Stimulated activated naive CD8-positive, alpha-beta T cell treated with anti-CD3 and anti-CD28 coated beads, Interleukin-15, Interleukin-2, amounts not matched to agents 100 U/mL and 50 U/mL, for 24 hours (primary cell): ENCODE measurements at regions not wholly inside any gene's neighbourhood (a gene's known extent, or its start where the extent isn't known, plus 50 kb on each side); places are given as distances from the start of the nearest gene placed in this dataset.
"Not testable (repeated sequence)": the region's sequence is repeated elsewhere in the genome, so short reads cannot be mapped to it uniquely, and the experiment has no call there.

Source experiments
- ATAC-seq: fragments of 150-1000 bp; cut with Tn5 transposase; one replicate; pipeline ENCODE4 v1.10.0; 2021
- DNase-seq: peaks from one replicate; pipeline ENCODE4 v3.0.0; 2021

- no peak for DNase-seq
- no peak for ATAC-seq
Observed at GRCh38 chr2:13604951-13605661, 888.4 kb downstream of the TRIB2 start.

GRCh38 chr2:13607139-13607538 is 890.4 kb downstream of the TRIB2 start:
- ATAC-seq = no peak

GRCh38 chr2:13611939-13612338 is 895.2 kb downstream of the TRIB2 start:
- no peak for ATAC-seq
- no peak for DNase-seq

More at GRCh38 chr2:13607139-13607538, 890.4 kb downstream of the TRIB2 start:
- DNase-seq = no peak

- DNase-seq (no peak), ATAC-seq (no peak)
Observed at GRCh38 chr2:13616059-13616458, 899.3 kb downstream of the TRIB2 start.

GRCh38 chr2:13616616-13617015 is 899.9 kb downstream of the TRIB2 start:
- ATAC-seq (no peak), DNase-seq (no peak)

GRCh38 chr2:13628122-13628521 is 911.4 kb downstream of the TRIB2 start:
- no peak for ATAC-seq
- DNase-seq = no peak

- DNase-seq (no peak), ATAC-seq (no peak)
Observed at GRCh38 chr2:13638181-13638580, 921.4 kb downstream of the TRIB2 start.

GRCh38 chr2:13649918-13650317 is 933.2 kb downstream of the TRIB2 start:
- no peak for DNase-seq

GRCh38 chr2:13650586-13651180 is 933.9 kb downstream of the TRIB2 start:
- ATAC-seq = no peak

More at GRCh38 chr2:13649918-13650317, 933.2 kb downstream of the TRIB2 start:
- no peak for ATAC-seq

GRCh38 chr2:13651684-13652131 is 935.0 kb downstream of the TRIB2 start:
- no peak for ATAC-seq

More at GRCh38 chr2:13650586-13651180, 933.9 kb downstream of the TRIB2 start:
- DNase-seq = no peak

GRCh38 chr2:13652531-13653313 is 936.0 kb downstream of the TRIB2 start:
- ATAC-seq (no peak), DNase-seq (no peak)

More at GRCh38 chr2:13651684-13652131, 935.0 kb downstream of the TRIB2 start:
- no peak for DNase-seq

- DNase-seq (no peak), ATAC-seq (no peak)
Observed at GRCh38 chr2:13654416-13654815, 937.7 kb downstream of the TRIB2 start.

- no peak for ATAC-seq
- DNase-seq = no peak
Observed at GRCh38 chr2:13660231-13660630, 943.5 kb downstream of the TRIB2 start.

- DNase-seq (no peak), ATAC-seq (no peak)
Observed at GRCh38 chr2:13662055-13662454, 945.3 kb downstream of the TRIB2 start.

GRCh38 chr2:13666582-13667414 is 950.1 kb downstream of the TRIB2 start:
- ATAC-seq (no peak), DNase-seq (no peak)

- ATAC-seq (no peak), DNase-seq (no peak)
Observed at GRCh38 chr2:13667415-13667757, 950.6 kb downstream of the TRIB2 start.

- ATAC-seq (no peak), DNase-seq (no peak)
Observed at GRCh38 chr2:13669607-13670006, 952.9 kb downstream of the TRIB2 start.

- ATAC-seq, DNase-seq: not testable (repeated sequence)
Observed at GRCh38 chr2:13673821-13674220, 957.1 kb downstream of the TRIB2 start.

- ATAC-seq = no peak
Observed at GRCh38 chr2:13676269-13676668, 956.2 kb upstream of the LRATD1 start.

GRCh38 chr2:13681936-13682335 is 950.6 kb upstream of the LRATD1 start:
- ATAC-seq (no peak), DNase-seq (no peak)

More at GRCh38 chr2:13676269-13676668, 956.2 kb upstream of the LRATD1 start:
- no peak for DNase-seq

- DNase-seq = no peak
- no peak for ATAC-seq
Observed at GRCh38 chr2:13682540-13683272, 949.8 kb upstream of the LRATD1 start.
